ENCODE measurements at regions not wholly inside any gene's neighbourhood (a gene's known extent, or its start where the extent isn't known, plus 50 kb on each side); places are given as distances from the start of the nearest gene placed in this dataset.

DNA sequence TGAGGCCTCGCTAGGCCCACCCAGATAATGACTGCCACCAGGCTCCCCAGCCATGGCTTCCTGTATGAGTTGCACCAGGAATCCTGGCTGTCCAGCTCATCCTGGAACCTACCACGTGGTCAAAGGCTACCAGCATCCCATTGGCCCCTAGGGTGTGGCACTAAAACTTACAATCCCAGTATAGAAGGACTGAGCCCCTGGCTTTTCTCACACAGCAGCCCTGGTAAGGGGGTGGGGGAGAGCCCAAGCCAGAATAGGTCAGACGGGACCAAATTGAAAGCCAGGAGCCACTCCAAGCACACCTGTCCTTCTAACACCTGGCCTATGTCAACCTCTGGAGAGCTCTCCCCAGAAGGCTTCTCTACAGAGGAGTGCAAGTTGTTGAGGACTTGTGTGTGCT lies 269.3 kb upstream of the AGTR2 start:
- TF ChIP-seq CTCF (conservative IDR thresholded peaks at IDR 0.05; ENCODE audit: low read depth, low read length) (no peak), RFX5 (IDR thresholded peaks at IDR 0.05; ENCODE audit: low read depth, low read length) (no peak), CEBPB (IDR thresholded peaks at IDR 0.05; ENCODE audit: low read depth, low read length) (no peak), POLR2A (IDR thresholded peaks at IDR 0.05; ENCODE audit: low read depth, low read length) (no peak), RAD21 (IDR thresholded peaks at IDR 0.05; ENCODE audit: low read length) (no peak), BHLHE40 (IDR thresholded peaks at IDR 0.05; ENCODE audit: low read depth, low read length) (no peak), RCOR1 (IDR thresholded peaks at IDR 0.05; ENCODE audit: insufficient replicate concordance, low read length) (no peak), NFE2L2 (IDR thresholded peaks at IDR 0.05; ENCODE audit: low read depth, low read length) (no peak), USF2 (IDR thresholded peaks at IDR 0.05; ENCODE audit: low read depth, low read length) (no peak)
